ENCODE measurements at regions not wholly inside any gene's neighbourhood (a gene's known extent, or its start where the extent isn't known, plus 50 kb on each side); places are given as distances from the start of the nearest gene placed in this dataset.

- Histone ChIP-seq H3K27me3 (ENCODE audit: insufficient read depth, low read length, poor library complexity, severe bottlenecking) (no peaks in the 10 kb centered on the region), H3K36me3 (ENCODE audit: insufficient read depth, low read length) (no peaks in the 10 kb centered on the region), H3K4me1 (ENCODE audit: insufficient read depth, low read length, poor library complexity, severe bottlenecking) (no peaks in the 10 kb centered on the region), H3K4me2 (ENCODE audit: low read depth, low read length, poor library complexity, severe bottlenecking) (no peak overlapping the region), H3K9me2 (replicated peaks; ENCODE audit: low read depth, low read length) (no peaks in the 10 kb centered on the region), H3K79me2 (ENCODE audit: insufficient read depth, low read length) (no peaks in the 10 kb centered on the region), H3K4me3 (ENCODE audit: low read length, poor library complexity, severe bottlenecking) (no peak overlapping the region), H3K9me3 (ENCODE audit: insufficient read depth, low read depth, low read length) (no peaks in the 10 kb centered on the region; the same call in 1 of the 2 replicates), H3F3A (ENCODE audit: low read depth) (no peaks in the 10 kb centered on the region), H2AFZ (ENCODE audit: low read length) (no peak overlapping the region), H4K20me1 (ENCODE audit: insufficient read depth, low read length, poor library complexity, severe bottlenecking) (no peaks in the 10 kb centered on the region), H3K9ac (ENCODE audit: low read depth, low read length, poor library complexity, severe bottlenecking) (no peak overlapping the region)
- TF ChIP-seq EZH2phosphoT487 (IDR thresholded peaks at IDR 0.05; ENCODE audit: borderline replicate concordance) (no peak), CTCF (conservative IDR thresholded peaks at IDR 0.05; ENCODE audit: low read length) (no peak)
Measured at GRCh38 chr7:45979275-45980180, 58.5 kb upstream of the IGFBP3 start.

- no peaks in the 10 kb centered on the region; the same call in 1 of the 2 replicates for H3K9me3 ChIP-seq (ENCODE audit: insufficient read depth, low read depth, low read length)
- no peak overlapping the region for H3K9ac ChIP-seq (ENCODE audit: low read depth, low read length, poor library complexity, severe bottlenecking)
- H3K27me3 ChIP-seq (ENCODE audit: insufficient read depth, low read length, poor library complexity, severe bottlenecking) = no peaks in the 10 kb centered on the region
- no peaks in the 10 kb centered on the region for H3K36me3 ChIP-seq (ENCODE audit: insufficient read depth, low read length)
- no peaks in the 10 kb centered on the region for H3K4me1 ChIP-seq (ENCODE audit: insufficient read depth, low read length, poor library complexity, severe bottlenecking)
- TF ChIP-seq CTCF (conservative IDR thresholded peaks at IDR 0.05; ENCODE audit: low read length) = no peak
- no peak for TF ChIP-seq EZH2phosphoT487 (IDR thresholded peaks at IDR 0.05; ENCODE audit: borderline replicate concordance)
- H3K4me2 ChIP-seq (ENCODE audit: low read depth, low read length, poor library complexity, severe bottlenecking) = no peak overlapping the region
- no peaks in the 10 kb centered on the region for H4K20me1 ChIP-seq (ENCODE audit: insufficient read depth, low read length, poor library complexity, severe bottlenecking)
- H3F3A ChIP-seq (ENCODE audit: low read depth) = no peaks in the 10 kb centered on the region
- no peak overlapping the region for H2AFZ ChIP-seq (ENCODE audit: low read length)
- H3K79me2 ChIP-seq (ENCODE audit: insufficient read depth, low read length) = no peaks in the 10 kb centered on the region
- no peaks in the 10 kb centered on the region for H3K9me2 ChIP-seq (replicated peaks; ENCODE audit: low read depth, low read length)
- H3K4me3 ChIP-seq (ENCODE audit: low read length, poor library complexity, severe bottlenecking) = no peak overlapping the region
Measured at GRCh38 chr7:45978731-45979211, 57.7 kb upstream of the IGFBP3 start.

GRCh38 chr7:45978010-45978681, 57.1 kb upstream of the IGFBP3 start:
- H3K36me3 ChIP-seq (ENCODE audit: insufficient read depth, low read length) = no peaks in the 10 kb centered on the region
- H4K20me1 ChIP-seq (ENCODE audit: insufficient read depth, low read length, poor library complexity, severe bottlenecking) = no peaks in the 10 kb centered on the region
- no peaks in the 10 kb centered on the region for H3K9me2 ChIP-seq (replicated peaks; ENCODE audit: low read depth, low read length)
- no peak overlapping the region for H3K4me3 ChIP-seq (ENCODE audit: low read length, poor library complexity, severe bottlenecking)
- H3K79me2 ChIP-seq (ENCODE audit: insufficient read depth, low read length) = no peaks in the 10 kb centered on the region
- no peak overlapping the region for H3K9ac ChIP-seq (ENCODE audit: low read depth, low read length, poor library complexity, severe bottlenecking)
- H3K4me1 ChIP-seq (ENCODE audit: insufficient read depth, low read length, poor library complexity, severe bottlenecking) = no peaks in the 10 kb centered on the region
- H3F3A ChIP-seq (ENCODE audit: low read depth) = no peaks in the 10 kb centered on the region
- H3K9me3 ChIP-seq (ENCODE audit: insufficient read depth, low read depth, low read length) = no peaks in the 10 kb centered on the region; the same call in 1 of the 2 replicates
- H3K4me2 ChIP-seq (ENCODE audit: low read depth, low read length, poor library complexity, severe bottlenecking) = no peak overlapping the region
- H2AFZ ChIP-seq (ENCODE audit: low read length) = no peak overlapping the region
- no peaks in the 10 kb centered on the region for H3K27me3 ChIP-seq (ENCODE audit: insufficient read depth, low read length, poor library complexity, severe bottlenecking)
- TF ChIP-seq CTCF (conservative IDR thresholded peaks at IDR 0.05; ENCODE audit: low read length) = no peak
- no peak for TF ChIP-seq EZH2phosphoT487 (IDR thresholded peaks at IDR 0.05; ENCODE audit: borderline replicate concordance)
